Vagina (tissue), 2 donors: ENCODE measurements at regions not wholly inside any gene's neighbourhood (a gene's known extent, or its start where the extent isn't known, plus 50 kb on each side); places are given as distances from the start of the nearest gene placed in this dataset.
"Not testable (repeated sequence)": the region's sequence is repeated elsewhere in the genome, so short reads cannot be mapped to it uniquely, and the experiment has no call there.

Experiments used
- DNase-seq, 2 donors: peaks; one replicate each; pipeline ENCODE4 v3.0.0-alpha.2; 2017; ENCODE audit errors: extremely low spot score in 2 of 2
- H3K27ac ChIP-seq: fragments of 200-600 bp; sonication (generic); one replicate; pipeline ENCODE4 v1.5.1; 2019
- H3K27me3 ChIP-seq: fragments of 200-600 bp; sonication (generic); one replicate; pipeline ENCODE4 v1.5.1; 2019
- H3K36me3 ChIP-seq, 2 donors: fragments of 200-600 bp; sonication (generic); one replicate each; pipeline ENCODE4 v1.5.1; 2017 to 2019
- H3K4me1 ChIP-seq: fragments of 200-600 bp; sonication (generic); one replicate; pipeline ENCODE4 v1.5.1; 2019
- H3K4me3 ChIP-seq, 2 donors: fragments of 200-600 bp; sonication (generic); 1 replicate in 1 of 2; 2 replicates in 1 of 2; pipeline ENCODE4 v1.5.1; 2016 to 2019
- H3K9me3 ChIP-seq: fragments of 200-600 bp; sonication (generic); one replicate; pipeline ENCODE4 v1.5.1; 2019
- CTCF ChIP-seq, 3 experiments: fragments of 450-650 bp in 2 of 3; fragments of 200-600 bp in 1 of 3; sonication (generic) in 1 of 3; IDR thresholded peaks; one replicate each; pipeline ENCODE4 v1.5.1; 2017 to 2019; ENCODE audit warnings: antibody characterized with exemption in 3 of 3, mild to moderate bottlenecking in 2 of 3, moderate library complexity in 2 of 3
- POLR2A ChIP-seq, 2 donors: fragments of 450-650 bp; IDR thresholded peaks; one replicate each; pipeline ENCODE4 v1.6.1; 2017; ENCODE audit warnings: antibody characterized with exemption in 2 of 2, mild to moderate bottlenecking in 2 of 2, moderate library complexity in 2 of 2
- POLR2AphosphoS5 ChIP-seq, 2 donors: sonication (generic); formaldehyde crosslinking; IDR thresholded peaks; one replicate each; pipeline ENCODE4 v1.9.0; 2017; ENCODE audit warnings: antibody characterized with exemption in 2 of 2, mild to moderate bottlenecking in 2 of 2, low read depth in 1 of 2; ENCODE audit not compliant: insufficient read depth in 1 of 2
- intact Hi-C: fragments of 100-400 bp; cut with DNase I; formaldehyde crosslinking; loops from one replicate; pipeline ENCODE4 v1.15.1; 2023

- TF ChIP-seq CTCF (IDR thresholded peaks at IDR 0.05) (no peak), POLR2A (IDR thresholded peaks at IDR 0.05) (no peak), POLR2AphosphoS5 (IDR thresholded peaks at IDR 0.05; ENCODE audit: insufficient read depth in 1 of 2, low read depth in 1 of 2) (no peak)
- intact Hi-C loops: no loop called here
- Histone ChIP-seq H3K9me3 (no peaks in the 10 kb centered on the region), H3K27ac (no peak overlapping the region), H3K4me1 (no peaks in the 10 kb centered on the region), H3K36me3 (no peaks in the 10 kb centered on the region), H3K27me3 (no peaks in the 10 kb centered on the region), H3K4me3 (no peak overlapping the region)
- no peak for DNase-seq
These were observed 236.3 kb downstream of the MEX3B start for GRCh38 chr15:81809543-81809942.

- intact Hi-C loops: no loop called here
- no peak overlapping the region for H3K4me3 ChIP-seq
- DNase-seq: no peak
These were observed 238.0 kb downstream of the MEX3B start for GRCh38 chr15:81807806-81808205.

GRCh38 chr15:81807186-81807585 is 238.6 kb downstream of the MEX3B start:
- intact Hi-C loops: no loop called here
- H3K9me3 ChIP-seq: no peaks in the 10 kb centered on the region
- no peaks in the 10 kb centered on the region for H3K27me3 ChIP-seq
- no peak overlapping the region for H3K4me3 ChIP-seq
- no peak for DNase-seq
- TF ChIP-seq POLR2AphosphoS5 (IDR thresholded peaks at IDR 0.05; ENCODE audit: insufficient read depth in 1 of 2, low read depth in 1 of 2) (no peak), POLR2A (IDR thresholded peaks at IDR 0.05) (no peak), CTCF (IDR thresholded peaks at IDR 0.05) (no peak)
- H3K27ac ChIP-seq: no peak overlapping the region
- H3K4me1 ChIP-seq: no peaks in the 10 kb centered on the region
- H3K36me3 ChIP-seq: no peaks in the 10 kb centered on the region

More at GRCh38 chr15:81807806-81808205, 238.0 kb downstream of the MEX3B start:
- Histone ChIP-seq H3K27me3 (no peaks in the 10 kb centered on the region), H3K9me3 (no peaks in the 10 kb centered on the region), H3K27ac (no peak overlapping the region), H3K36me3 (no peaks in the 10 kb centered on the region), H3K4me1 (no peaks in the 10 kb centered on the region)
- TF ChIP-seq POLR2A (IDR thresholded peaks at IDR 0.05): no peak
- no peak for TF ChIP-seq POLR2AphosphoS5 (IDR thresholded peaks at IDR 0.05; ENCODE audit: insufficient read depth in 1 of 2, low read depth in 1 of 2)
- no peak for TF ChIP-seq CTCF (IDR thresholded peaks at IDR 0.05)

GRCh38 chr15:81795899-81796298 is 249.9 kb downstream of the MEX3B start:
- Histone ChIP-seq H3K27me3 (no peaks in the 10 kb centered on the region), H3K27ac (no peak overlapping the region), H3K9me3 (no peaks in the 10 kb centered on the region), H3K4me3 (no peak overlapping the region), H3K4me1 (no peaks in the 10 kb centered on the region), H3K36me3 (no peaks in the 10 kb centered on the region)
- intact Hi-C loops: no loop called here
- TF ChIP-seq CTCF (IDR thresholded peaks at IDR 0.05) (no peak), POLR2AphosphoS5 (IDR thresholded peaks at IDR 0.05; ENCODE audit: insufficient read depth in 1 of 2, low read depth in 1 of 2) (no peak), POLR2A (IDR thresholded peaks at IDR 0.05) (no peak)
- peak in 1 of 2 donors; percentile 61 for DNase-seq

- no peaks in the 10 kb centered on the region for H3K9me3 ChIP-seq
- H3K27me3 ChIP-seq: no peaks in the 10 kb centered on the region
- H3K36me3 ChIP-seq: no peaks in the 10 kb centered on the region
- DNase-seq: no peak
- H3K27ac ChIP-seq: no peak overlapping the region
- intact Hi-C loops: no loop called here
- no peak for TF ChIP-seq POLR2AphosphoS5 (IDR thresholded peaks at IDR 0.05; ENCODE audit: insufficient read depth in 1 of 2, low read depth in 1 of 2)
- no peak for TF ChIP-seq CTCF (IDR thresholded peaks at IDR 0.05)
- no peak for TF ChIP-seq POLR2A (IDR thresholded peaks at IDR 0.05)
- H3K4me1 ChIP-seq: no peaks in the 10 kb centered on the region
- no peak overlapping the region for H3K4me3 ChIP-seq
These were observed 253.2 kb downstream of the MEX3B start for GRCh38 chr15:81792646-81793045.

- DNase-seq, H3K4me3 ChIP-seq, intact Hi-C loops, H3K4me1 ChIP-seq, H3K36me3 ChIP-seq, H3K27me3 ChIP-seq, H3K27ac ChIP-seq, H3K9me3 ChIP-seq: not testable (repeated sequence)
These were observed 254.5 kb downstream of the MEX3B start for GRCh38 chr15:81791322-81791721.
